K562 (cell line): ENCODE measurements at regions not wholly inside any gene's neighbourhood (a gene's known extent, or its start where the extent isn't known, plus 50 kb on each side); places are given as distances from the start of the nearest gene placed in this dataset.
A peak's percentile ranks its signal among the peaks of the same experiment; 100 is the strongest.

Experiments used
- EHMT2 ChIP-seq: fragments of 450-650 bp; IDR thresholded peaks from 2 replicates; pipeline ENCODE4 v1.6.1; 2018; ENCODE audit warnings: antibody characterized with exemption
- HEY1 ChIP-seq: fragments of 250-450 bp; sonication (Bioruptor Pico); IDR thresholded peaks from 2 replicates; pipeline ENCODE4 v1.5.0; 2020; ENCODE audit warnings: mild to moderate bottlenecking, moderate library complexity, borderline replicate concordance
- IRF2 ChIP-seq: sonication (generic); formaldehyde crosslinking; IDR thresholded peaks from 2 replicates; pipeline ENCODE4 v1.8.1; 2022; ENCODE audit warnings: mild to moderate bottlenecking, missing genetic modification reagents
- MAFF ChIP-seq: IDR thresholded peaks from 2 replicates; pipeline ENCODE4 v1.6.1; 2012; ENCODE audit warnings: low read length, improper control_type of control experiment
- MAFG ChIP-seq: fragments of 450-650 bp; conservative IDR thresholded peaks from 2 replicates; pipeline ENCODE4 v1.6.1; 2016; ENCODE audit warnings: missing genetic modification characterization, missing compliant biosample characterization
- MED1 ChIP-seq: sonication (generic); formaldehyde crosslinking; IDR thresholded peaks from 2 replicates; pipeline ENCODE4 v1.8.1; 2023; ENCODE audit warnings: missing genetic modification reagents, borderline replicate concordance
- MYBL2 ChIP-seq, 2 experiments: fragments of 450-650 bp in 1 of 2; sonication (generic) in 1 of 2; formaldehyde crosslinking in 1 of 2; IDR thresholded peaks; 2 replicates each; pipeline versions ENCODE4 v1.6.1 to v1.8.1; 2017 to 2022; ENCODE audit warnings: borderline replicate concordance in 1 of 2, inconsistent platforms in 1 of 2, low read depth in 1 of 2, mild to moderate bottlenecking in 1 of 2, missing genetic modification reagents in 1 of 2, moderate library complexity in 1 of 2
- NCOA1 ChIP-seq: fragments of 450-650 bp; IDR thresholded peaks from 2 replicates; pipeline ENCODE4 v1.6.1; 2016; ENCODE audit warnings: low read depth
- NR2C1 ChIP-seq, 2 experiments: fragments of 450-650 bp; IDR thresholded peaks; 2 replicates each; pipeline ENCODE4 v1.6.1; 2017; ENCODE audit warnings: mild to moderate bottlenecking in 2 of 2, antibody characterized with exemption in 1 of 2, inconsistent platforms in 1 of 2, missing compliant biosample characterization in 1 of 2, missing genetic modification characterization in 1 of 2
- PTBP1 ChIP-seq: fragments of 200-400 bp; formaldehyde crosslinking; IDR thresholded peaks from 2 replicates; pipeline ENCODE4 v1.6.1; 2017; ENCODE audit warnings: low read depth, low read length
- ZFP36 ChIP-seq: fragments of 150-350 bp; IDR thresholded peaks from 2 replicates; pipeline ENCODE4 v1.6.1; 2018; ENCODE audit warnings: low read length, low read depth; ENCODE audit not compliant: partially characterized antibody
- ZKSCAN3 ChIP-seq: fragments of 250-450 bp; sonication (Bioruptor Pico); IDR thresholded peaks from 2 replicates; pipeline ENCODE4 v1.4.0; 2020
- ZNF24 ChIP-seq: fragments of 450-650 bp; IDR thresholded peaks from 2 replicates; pipeline ENCODE4 v1.6.1; 2016
- ZNF695 ChIP-seq: fragments of 450-650 bp; formaldehyde crosslinking; IDR thresholded peaks from 2 replicates; pipeline ENCODE4 v1.4.0; 2020; ENCODE audit warnings: mild to moderate bottlenecking, moderate library complexity
- ZNF699 ChIP-seq: fragments of 250-450 bp; sonication (Bioruptor Pico); IDR thresholded peaks from 2 replicates; pipeline ENCODE4 v1.8.0; 2021; ENCODE audit warnings: mild to moderate bottlenecking, moderate library complexity; ENCODE audit not compliant: insufficient replicate concordance
- TF ChIP-seq, protein P1 (sequence below): fragments of 450-650 bp; formaldehyde crosslinking; IDR thresholded peaks from 2 replicates; pipeline ENCODE4 v1.4.0; 2020; ENCODE audit warnings: mild to moderate bottlenecking, moderate library complexity
- TF ChIP-seq, protein P2 (sequence below): fragments of 250-450 bp; sonication (Bioruptor Pico); IDR thresholded peaks from 2 replicates; pipeline ENCODE4 v1.8.0; 2021; ENCODE audit warnings: mild to moderate bottlenecking, moderate library complexity
- TF ChIP-seq, protein P3 (sequence below): sonication (generic); formaldehyde crosslinking; IDR thresholded peaks from 2 replicates; pipeline ENCODE4 v1.8.0; 2023; ENCODE audit warnings: missing genetic modification reagents, mild to moderate bottlenecking, borderline replicate concordance
- TF ChIP-seq, protein P4 (sequence below), 2 experiments: fragments of 450-650 bp; IDR thresholded peaks; 2 replicates each; pipeline ENCODE4 v1.6.1; 2016

DNA sequence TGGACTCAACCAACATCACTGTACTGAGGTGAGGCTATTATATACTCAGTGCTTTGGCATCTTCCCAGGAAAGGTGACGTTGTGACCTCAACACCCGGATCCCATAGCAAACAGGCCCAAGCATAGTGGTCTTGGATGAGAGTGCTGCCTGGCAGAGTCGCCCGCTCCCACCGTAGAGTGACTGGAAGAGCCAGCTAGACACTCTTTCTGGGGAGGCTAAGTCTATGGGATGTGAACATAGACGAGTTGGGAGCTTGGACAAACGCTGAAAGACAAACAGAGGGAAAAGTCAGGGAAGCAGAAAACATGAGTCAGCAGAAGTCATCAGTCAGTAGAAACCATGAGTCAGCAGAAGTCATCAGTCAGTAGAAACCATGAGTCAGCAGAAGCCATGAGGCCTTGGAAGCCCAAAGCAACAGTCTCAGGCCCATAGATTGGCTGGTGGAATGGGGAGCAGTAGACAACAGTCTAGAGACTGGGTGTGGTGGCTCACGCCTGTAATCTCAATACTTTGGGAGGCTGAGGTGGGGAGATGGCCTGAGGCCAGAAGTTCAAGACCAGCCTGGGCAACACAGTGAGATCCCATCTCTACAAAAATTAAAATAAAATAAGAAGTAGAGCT lies 66.4 kb upstream of the MAP1LC3B2 start (continued):
- TF ChIP-seq NR2C1 (IDR thresholded peaks at IDR 0.05): peak; percentile 52; the same call in 1 of the 2 replicates
- peak; percentile 73 for TF ChIP-seq NR2C1 (tag; IDR thresholded peaks at IDR 0.05)
- TF ChIP-seq ZNF695: no peak
- no peak for TF ChIP-seq ZKSCAN3 (CRISPR knock-in tag)
- no peak for TF ChIP-seq IRF2 (CRISPR knock-in tag)
- no peak for TF ChIP-seq ZFP36
- TF ChIP-seq MAFF: peak; percentile 100
- no peak for TF ChIP-seq PTBP1
- TF ChIP-seq, protein P1, sequence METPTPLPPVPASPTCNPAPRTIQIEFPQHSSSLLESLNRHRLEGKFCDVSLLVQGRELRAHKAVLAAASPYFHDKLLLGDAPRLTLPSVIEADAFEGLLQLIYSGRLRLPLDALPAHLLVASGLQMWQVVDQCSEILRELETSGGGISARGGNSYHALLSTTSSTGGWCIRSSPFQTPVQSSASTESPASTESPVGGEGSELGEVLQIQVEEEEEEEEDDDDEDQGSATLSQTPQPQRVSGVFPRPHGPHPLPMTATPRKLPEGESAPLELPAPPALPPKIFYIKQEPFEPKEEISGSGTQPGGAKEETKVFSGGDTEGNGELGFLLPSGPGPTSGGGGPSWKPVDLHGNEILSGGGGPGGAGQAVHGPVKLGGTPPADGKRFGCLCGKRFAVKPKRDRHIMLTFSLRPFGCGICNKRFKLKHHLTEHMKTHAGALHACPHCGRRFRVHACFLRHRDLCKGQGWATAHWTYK (CRISPR knock-in tag): 0 out of 2 replicates have a peak, but pooled peaks have one; percentile 28
- no peak for TF ChIP-seq HEY1
- TF ChIP-seq, protein P2, sequence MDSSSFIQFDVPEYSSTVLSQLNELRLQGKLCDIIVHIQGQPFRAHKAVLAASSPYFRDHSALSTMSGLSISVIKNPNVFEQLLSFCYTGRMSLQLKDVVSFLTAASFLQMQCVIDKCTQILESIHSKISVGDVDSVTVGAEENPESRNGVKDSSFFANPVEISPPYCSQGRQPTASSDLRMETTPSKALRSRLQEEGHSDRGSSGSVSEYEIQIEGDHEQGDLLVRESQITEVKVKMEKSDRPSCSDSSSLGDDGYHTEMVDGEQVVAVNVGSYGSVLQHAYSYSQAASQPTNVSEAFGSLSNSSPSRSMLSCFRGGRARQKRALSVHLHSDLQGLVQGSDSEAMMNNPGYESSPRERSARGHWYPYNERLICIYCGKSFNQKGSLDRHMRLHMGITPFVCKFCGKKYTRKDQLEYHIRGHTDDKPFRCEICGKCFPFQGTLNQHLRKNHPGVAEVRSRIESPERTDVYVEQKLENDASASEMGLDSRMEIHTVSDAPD (CRISPR knock-in tag): no peak
- TF ChIP-seq, protein P3, sequence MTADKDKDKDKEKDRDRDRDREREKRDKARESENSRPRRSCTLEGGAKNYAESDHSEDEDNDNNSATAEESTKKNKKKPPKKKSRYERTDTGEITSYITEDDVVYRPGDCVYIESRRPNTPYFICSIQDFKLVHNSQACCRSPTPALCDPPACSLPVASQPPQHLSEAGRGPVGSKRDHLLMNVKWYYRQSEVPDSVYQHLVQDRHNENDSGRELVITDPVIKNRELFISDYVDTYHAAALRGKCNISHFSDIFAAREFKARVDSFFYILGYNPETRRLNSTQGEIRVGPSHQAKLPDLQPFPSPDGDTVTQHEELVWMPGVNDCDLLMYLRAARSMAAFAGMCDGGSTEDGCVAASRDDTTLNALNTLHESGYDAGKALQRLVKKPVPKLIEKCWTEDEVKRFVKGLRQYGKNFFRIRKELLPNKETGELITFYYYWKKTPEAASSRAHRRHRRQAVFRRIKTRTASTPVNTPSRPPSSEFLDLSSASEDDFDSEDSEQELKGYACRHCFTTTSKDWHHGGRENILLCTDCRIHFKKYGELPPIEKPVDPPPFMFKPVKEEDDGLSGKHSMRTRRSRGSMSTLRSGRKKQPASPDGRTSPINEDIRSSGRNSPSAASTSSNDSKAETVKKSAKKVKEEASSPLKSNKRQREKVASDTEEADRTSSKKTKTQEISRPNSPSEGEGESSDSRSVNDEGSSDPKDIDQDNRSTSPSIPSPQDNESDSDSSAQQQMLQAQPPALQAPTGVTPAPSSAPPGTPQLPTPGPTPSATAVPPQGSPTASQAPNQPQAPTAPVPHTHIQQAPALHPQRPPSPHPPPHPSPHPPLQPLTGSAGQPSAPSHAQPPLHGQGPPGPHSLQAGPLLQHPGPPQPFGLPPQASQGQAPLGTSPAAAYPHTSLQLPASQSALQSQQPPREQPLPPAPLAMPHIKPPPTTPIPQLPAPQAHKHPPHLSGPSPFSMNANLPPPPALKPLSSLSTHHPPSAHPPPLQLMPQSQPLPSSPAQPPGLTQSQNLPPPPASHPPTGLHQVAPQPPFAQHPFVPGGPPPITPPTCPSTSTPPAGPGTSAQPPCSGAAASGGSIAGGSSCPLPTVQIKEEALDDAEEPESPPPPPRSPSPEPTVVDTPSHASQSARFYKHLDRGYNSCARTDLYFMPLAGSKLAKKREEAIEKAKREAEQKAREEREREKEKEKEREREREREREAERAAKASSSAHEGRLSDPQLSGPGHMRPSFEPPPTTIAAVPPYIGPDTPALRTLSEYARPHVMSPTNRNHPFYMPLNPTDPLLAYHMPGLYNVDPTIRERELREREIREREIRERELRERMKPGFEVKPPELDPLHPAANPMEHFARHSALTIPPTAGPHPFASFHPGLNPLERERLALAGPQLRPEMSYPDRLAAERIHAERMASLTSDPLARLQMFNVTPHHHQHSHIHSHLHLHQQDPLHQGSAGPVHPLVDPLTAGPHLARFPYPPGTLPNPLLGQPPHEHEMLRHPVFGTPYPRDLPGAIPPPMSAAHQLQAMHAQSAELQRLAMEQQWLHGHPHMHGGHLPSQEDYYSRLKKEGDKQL (CRISPR knock-in tag): no peak
- TF ChIP-seq MYBL2 (IDR thresholded peaks at IDR 0.05; ENCODE audit: low read depth): peak; percentile 38; the same call in 1 of the 2 replicates
- TF ChIP-seq MYBL2 (CRISPR knock-in tag; IDR thresholded peaks at IDR 0.05; ENCODE audit: borderline replicate concordance): no peak
- peak; percentile 67; the same call in 1 of the 2 replicates for TF ChIP-seq ZNF24
- no peak for TF ChIP-seq ZNF699 (CRISPR knock-in tag)
- peak; percentile 99 for TF ChIP-seq EHMT2
- TF ChIP-seq NCOA1: peak; percentile 89
- TF ChIP-seq, protein P4, sequence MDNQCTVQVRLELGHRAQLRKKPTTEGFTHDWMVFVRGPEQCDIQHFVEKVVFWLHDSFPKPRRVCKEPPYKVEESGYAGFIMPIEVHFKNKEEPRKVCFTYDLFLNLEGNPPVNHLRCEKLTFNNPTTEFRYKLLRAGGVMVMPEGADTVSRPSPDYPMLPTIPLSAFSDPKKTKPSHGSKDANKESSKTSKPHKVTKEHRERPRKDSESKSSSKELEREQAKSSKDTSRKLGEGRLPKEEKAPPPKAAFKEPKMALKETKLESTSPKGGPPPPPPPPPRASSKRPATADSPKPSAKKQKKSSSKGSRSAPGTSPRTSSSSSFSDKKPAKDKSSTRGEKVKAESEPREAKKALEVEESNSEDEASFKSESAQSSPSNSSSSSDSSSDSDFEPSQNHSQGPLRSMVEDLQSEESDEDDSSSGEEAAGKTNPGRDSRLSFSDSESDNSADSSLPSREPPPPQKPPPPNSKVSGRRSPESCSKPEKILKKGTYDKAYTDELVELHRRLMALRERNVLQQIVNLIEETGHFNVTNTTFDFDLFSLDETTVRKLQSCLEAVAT (IDR thresholded peaks at IDR 0.05): peak; percentile 89 to 99
- peak; percentile 100 for TF ChIP-seq MAFG (tag)
- TF ChIP-seq MED1 (CRISPR knock-in tag): no peak
